H9 (cell line): ENCODE measurements at regions not wholly inside any gene's neighbourhood (a gene's known extent, or its start where the extent isn't known, plus 50 kb on each side); places are given as distances from the start of the nearest gene placed in this dataset.
"Not testable (repeated sequence)": the region's sequence is repeated elsewhere in the genome, so short reads cannot be mapped to it uniquely, and the experiment has no call there.

ENCODE experiments used
- DNase-seq: peaks from one replicate; pipeline ENCODE4 v3.0.0-alpha.2; 2017
- H2AFZ ChIP-seq: one replicate; pipeline ENCODE4 v1.6.1; 2013; ENCODE audit warnings: mild to moderate bottlenecking, low read length, control low read depth, moderate library complexity
- H2AK5ac ChIP-seq: 2 replicates; pipeline ENCODE4 v1.6.1; 2013; ENCODE audit warnings: low read length, control low read depth, mixed read lengths; ENCODE audit not compliant: insufficient read length
- H2BK120ac ChIP-seq: one replicate; pipeline ENCODE4 v1.6.1; 2013; ENCODE audit warnings: low read depth, mild to moderate bottlenecking, low read length, control low read depth, inconsistent platforms; ENCODE audit not compliant: poor library complexity, severe bottlenecking
- H2BK12ac ChIP-seq: 2 replicates; pipeline ENCODE4 v1.6.1; 2013; ENCODE audit warnings: low read length, control low read depth, mixed read lengths, low read depth; ENCODE audit not compliant: insufficient read length
- H2BK15ac ChIP-seq: 2 replicates; pipeline ENCODE4 v1.6.1; 2013; ENCODE audit warnings: low read depth, low read length, control low read depth
- H2BK20ac ChIP-seq: one replicate; pipeline ENCODE4 v1.6.1; 2013; ENCODE audit warnings: low read depth, mild to moderate bottlenecking, low read length, control low read depth, inconsistent platforms; ENCODE audit not compliant: poor library complexity, severe bottlenecking
- H2BK5ac ChIP-seq: 2 replicates; pipeline ENCODE4 v1.6.1; 2013; ENCODE audit warnings: low read length, control low read depth, mixed read lengths; ENCODE audit not compliant: insufficient read length
- H3K14ac ChIP-seq: 2 replicates; pipeline ENCODE4 v1.6.1; 2013; ENCODE audit warnings: low read length, control low read depth; ENCODE audit not compliant: insufficient read depth
- H3K18ac ChIP-seq: 2 replicates; pipeline ENCODE4 v1.6.1; 2013; ENCODE audit warnings: low read depth, mild to moderate bottlenecking, mixed read lengths, low read length, control low read depth; ENCODE audit not compliant: insufficient read length
- H3K23ac ChIP-seq: 2 replicates; pipeline ENCODE4 v1.6.1; 2013; ENCODE audit warnings: low read length, control low read depth, mixed read lengths, low read depth; ENCODE audit not compliant: insufficient read length
- H3K23me2 ChIP-seq: 2 replicates; pipeline ENCODE4 v1.6.1; 2013; ENCODE audit warnings: low read depth, mild to moderate bottlenecking, mixed read lengths, low read length, control low read depth; ENCODE audit not compliant: insufficient read length, poor library complexity, severe bottlenecking
- H3K27ac ChIP-seq: 2 replicates; pipeline ENCODE4 v1.5.1; 2013; ENCODE audit warnings: low read length, control low read depth, mixed read lengths, low read depth; ENCODE audit not compliant: insufficient read length
- H3K27me3 ChIP-seq: 2 replicates; pipeline ENCODE4 v1.6.1; 2013; ENCODE audit warnings: low read length, control low read depth, inconsistent platforms; ENCODE audit not compliant: insufficient read depth
- H3K4ac ChIP-seq: 2 replicates; pipeline ENCODE4 v1.6.1; 2013; ENCODE audit warnings: low read depth, mild to moderate bottlenecking, control low read depth, inconsistent platforms, low read length, moderate library complexity
- H3K4me1 ChIP-seq: 2 replicates; pipeline ENCODE4 v1.6.1; 2013; ENCODE audit warnings: low read length, control low read depth, inconsistent platforms; ENCODE audit not compliant: insufficient read depth
- H3K4me2 ChIP-seq: 2 replicates; pipeline ENCODE4 v1.6.1; 2013; ENCODE audit warnings: low read length, control low read depth, mixed read lengths; ENCODE audit not compliant: insufficient read length, insufficient read depth
- H3K56ac ChIP-seq: 2 replicates; pipeline ENCODE4 v1.6.1; 2013; ENCODE audit warnings: low read depth, mild to moderate bottlenecking, mixed read lengths, low read length, control low read depth; ENCODE audit not compliant: insufficient read length
- H3K79me1 ChIP-seq: 2 replicates; pipeline ENCODE4 v1.6.1; 2013; ENCODE audit warnings: low read depth, mild to moderate bottlenecking, moderate library complexity, low read length, control low read depth, inconsistent platforms; ENCODE audit not compliant: insufficient read depth, poor library complexity, severe bottlenecking
- H3K79me2 ChIP-seq: 2 replicates; pipeline ENCODE4 v1.6.1; 2013; ENCODE audit warnings: low read length, control low read depth, inconsistent platforms; ENCODE audit not compliant: insufficient read depth
- H3K9ac ChIP-seq: 2 replicates; pipeline ENCODE4 v1.6.1; 2013; ENCODE audit warnings: low read length, control low read depth, mixed read lengths; ENCODE audit not compliant: insufficient read length; ENCODE audit errors: extremely low read depth
- H3K9me3 ChIP-seq: one replicate; pipeline ENCODE4 v1.6.1; 2013; ENCODE audit warnings: low read depth, low read length, inconsistent platforms; ENCODE audit not compliant: control insufficient read depth
- H3T11ph ChIP-seq: one replicate; pipeline ENCODE4 v1.6.1; 2013; ENCODE audit warnings: mild to moderate bottlenecking, low read length, control low read depth, inconsistent platforms
- H4K20me1 ChIP-seq: one replicate; pipeline ENCODE4 v1.6.1; 2013; ENCODE audit not compliant: control insufficient read depth, insufficient read length, insufficient read depth
- H4K5ac ChIP-seq: 2 replicates; pipeline ENCODE4 v1.6.1; 2013; ENCODE audit warnings: low read depth, mild to moderate bottlenecking, mixed read lengths, low read length, control low read depth; ENCODE audit not compliant: insufficient read length
- H4K8ac ChIP-seq: replicated peaks from 2 replicates; pipeline ENCODE4 v1.6.1; 2013; ENCODE audit warnings: low read length, control low read depth, mixed read lengths, low read depth; ENCODE audit not compliant: insufficient read length
- H4K91ac ChIP-seq: 2 replicates; pipeline ENCODE4 v1.6.1; 2013; ENCODE audit warnings: low read depth, mild to moderate bottlenecking, moderate library complexity, mixed read lengths, low read length, control low read depth; ENCODE audit not compliant: insufficient read length
- H3K27ac Mint-ChIP-seq, 3 experiments: 2 replicates in 2 of 3; 3 replicates in 1 of 3; pipeline ENCODE4 v1.8.0; 2020 to 2021; ENCODE audit warnings: mixed read lengths in 3 of 3, mild to moderate bottlenecking in 1 of 3, moderate library complexity in 1 of 3
- H3K27me3 Mint-ChIP-seq: 2 replicates; pipeline ENCODE4 v1.8.0; 2021; ENCODE audit warnings: low read depth, mild to moderate bottlenecking, moderate library complexity, mixed read lengths
- H3K36me3 Mint-ChIP-seq, 3 experiments: 2 replicates in 2 of 3; 3 replicates in 1 of 3; pipeline ENCODE4 v1.8.0; 2020 to 2021; ENCODE audit warnings: low read depth in 3 of 3, mixed read lengths in 3 of 3; ENCODE audit not compliant: insufficient read depth in 1 of 3
- H3K4me1 Mint-ChIP-seq, 2 experiments: 2 replicates each; pipeline ENCODE4 v1.8.0; 2020; ENCODE audit warnings: mixed read lengths in 2 of 2
- H3K4me3 Mint-ChIP-seq, 2 experiments: 2 replicates in 1 of 2; 3 replicates in 1 of 2; pipeline ENCODE4 v1.8.0; 2020 to 2021; ENCODE audit warnings: mild to moderate bottlenecking in 2 of 2, mixed read lengths in 2 of 2, moderate library complexity in 1 of 2
- H3K9me3 Mint-ChIP-seq, 2 experiments: 2 replicates in 1 of 2; 3 replicates in 1 of 2; pipeline ENCODE4 v1.8.0; 2020; ENCODE audit warnings: mild to moderate bottlenecking in 2 of 2, mixed read lengths in 2 of 2, moderate library complexity in 1 of 2
- WGBS: extraction: QIAGEN DNeasy Blood & Tissue Kit; methylation state at CpG from one replicate; pipeline ENCODE4 v1.1.7; 2013; ENCODE audit warnings: missing lambda C conversion rate, low lambda C conversion rate, mixed read lengths; ENCODE audit not compliant: insufficient read length; ENCODE audit errors: extremely low coverage; 5-methylcytosine and 5-hydroxymethylcytosine counted together
- TF ChIP-seq, protein P1 (sequence below): fragments of 200-600 bp; sonication (generic); conservative IDR thresholded peaks from 3 replicates; pipeline ENCODE4 v1.8.0; 2021; ENCODE audit warnings: antibody characterized with exemption, mild to moderate bottlenecking

- Histone ChIP-seq H3K27ac (no peak overlapping the region), H3T11ph (no peak overlapping the region), H3K23ac (no peak overlapping the region), H4K91ac (no peak overlapping the region), H3K79me2 (no peaks in the 10 kb centered on the region), H3K9ac (no peak overlapping the region), H3K27me3 (no peaks in the 10 kb centered on the region), H3K4ac (no peak overlapping the region), H3K9me3 (no peaks in the 10 kb centered on the region), H2AK5ac (no peak overlapping the region), H3K56ac (no peak overlapping the region), H3K4me1 (no peaks in the 10 kb centered on the region), H2BK12ac (no peak overlapping the region), H3K79me1 (no peaks in the 10 kb centered on the region), H2BK5ac (no peak overlapping the region), H4K8ac (no peak overlapping the region), H2BK15ac (no peak overlapping the region), H2AFZ (no peak overlapping the region), H3K4me2 (no peak overlapping the region), H3K18ac (no peak overlapping the region), H2BK20ac (no peak overlapping the region), H3K14ac (no peak overlapping the region), H2BK120ac (no peak overlapping the region), H3K23me2 (no peaks in the 10 kb centered on the region), H4K20me1 (no peaks in the 10 kb centered on the region), H4K5ac (no peak overlapping the region)
- no CpG with 5 or more reads among the region's 8 CpGs for WGBS
- DNase-seq = no peak
- Mint-ChIP-seq H3K4me3 (no peak overlapping the region), H3K27ac (no peak overlapping the region), H3K9me3 (peaks cover 15 to 24% of the 10 kb centered on the region in 2 experiments), H3K4me1 (no peaks in the 10 kb centered on the region; a peak in 1 of 4 replicates), H3K36me3 (peaks cover 5 to 21% (median 15%) of the 10 kb centered on the region in 3 experiments; a peak in 6 of 7 replicates), H3K27me3 (no peaks in the 10 kb centered on the region)
- TF ChIP-seq, protein P1, sequence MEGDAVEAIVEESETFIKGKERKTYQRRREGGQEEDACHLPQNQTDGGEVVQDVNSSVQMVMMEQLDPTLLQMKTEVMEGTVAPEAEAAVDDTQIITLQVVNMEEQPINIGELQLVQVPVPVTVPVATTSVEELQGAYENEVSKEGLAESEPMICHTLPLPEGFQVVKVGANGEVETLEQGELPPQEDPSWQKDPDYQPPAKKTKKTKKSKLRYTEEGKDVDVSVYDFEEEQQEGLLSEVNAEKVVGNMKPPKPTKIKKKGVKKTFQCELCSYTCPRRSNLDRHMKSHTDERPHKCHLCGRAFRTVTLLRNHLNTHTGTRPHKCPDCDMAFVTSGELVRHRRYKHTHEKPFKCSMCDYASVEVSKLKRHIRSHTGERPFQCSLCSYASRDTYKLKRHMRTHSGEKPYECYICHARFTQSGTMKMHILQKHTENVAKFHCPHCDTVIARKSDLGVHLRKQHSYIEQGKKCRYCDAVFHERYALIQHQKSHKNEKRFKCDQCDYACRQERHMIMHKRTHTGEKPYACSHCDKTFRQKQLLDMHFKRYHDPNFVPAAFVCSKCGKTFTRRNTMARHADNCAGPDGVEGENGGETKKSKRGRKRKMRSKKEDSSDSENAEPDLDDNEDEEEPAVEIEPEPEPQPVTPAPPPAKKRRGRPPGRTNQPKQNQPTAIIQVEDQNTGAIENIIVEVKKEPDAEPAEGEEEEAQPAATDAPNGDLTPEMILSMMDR = no peak
Measured at GRCh38 chr6:80411486-80411885, 305.0 kb downstream of the BCKDHB start.

DNA sequence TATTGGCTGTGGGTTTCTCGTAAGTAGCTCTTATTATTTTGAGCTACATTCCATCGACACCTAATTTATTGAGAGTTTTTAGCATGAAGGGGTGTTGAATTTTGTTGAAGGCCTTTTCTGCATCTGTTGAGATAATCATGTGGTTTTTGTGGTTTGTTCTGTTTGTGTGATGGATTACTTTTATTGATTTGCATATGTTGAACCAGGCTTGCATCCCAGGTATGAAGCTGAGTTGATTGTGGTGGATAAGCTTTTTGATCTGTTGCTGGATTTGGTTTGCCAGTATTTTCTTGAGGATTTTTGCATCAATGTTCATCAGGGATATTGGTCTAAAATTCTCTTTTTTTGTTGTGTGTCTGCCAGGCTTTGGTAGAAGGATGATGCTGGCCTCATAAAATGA, 301.5 kb downstream of the BCKDHB start:
- not testable (repeated sequence) for H3K4me2 ChIP-seq, H3K27ac Mint-ChIP-seq, H3K9ac ChIP-seq, H3K14ac ChIP-seq, H4K5ac ChIP-seq, H2BK12ac ChIP-seq, H3K4me3 Mint-ChIP-seq, H3K23ac ChIP-seq, H3K9me3 ChIP-seq, DNase-seq, H3K4me1 Mint-ChIP-seq, H3K18ac ChIP-seq, H3T11ph ChIP-seq, H3K4me1 ChIP-seq, H2BK5ac ChIP-seq, H4K20me1 ChIP-seq, H3K23me2 ChIP-seq, H3K79me2 ChIP-seq, H3K4ac ChIP-seq, H2AFZ ChIP-seq, H2BK15ac ChIP-seq, H2BK120ac ChIP-seq, H3K56ac ChIP-seq, H3K27ac ChIP-seq, H3K27me3 Mint-ChIP-seq, H4K8ac ChIP-seq, H3K27me3 ChIP-seq, H4K91ac ChIP-seq, H2AK5ac ChIP-seq, H2BK20ac ChIP-seq, H3K79me1 ChIP-seq
- WGBS = no CpG with 5 or more reads among the region's 2 CpGs
- peaks cover 6 to 17% (median 16%) of the 10 kb centered on the region in 3 experiments for H3K36me3 Mint-ChIP-seq
- peaks cover 21 to 27% of the 10 kb centered on the region in 2 experiments for H3K9me3 Mint-ChIP-seq
